ENCODE measurements at regions not wholly inside any gene's neighbourhood (a gene's known extent, or its start where the extent isn't known, plus 50 kb on each side); places are given as distances from the start of the nearest gene placed in this dataset.

- intact Hi-C loops (cut with DNase I): no loop called here
- H3K27me3 ChIP-seq (ENCODE audit: insufficient read depth in 3 of 3, low read length in 2 of 3): no peaks in the 10 kb centered on the region
- H3K4me3 ChIP-seq: no peak overlapping the region
- no peaks in the 10 kb centered on the region for H3K9me3 ChIP-seq
- TF ChIP-seq CTCF (IDR thresholded peaks at IDR 0.05): no peak
- no peaks in the 10 kb centered on the region for H3K36me3 ChIP-seq (ENCODE audit: insufficient read depth in 1 of 2, low read depth in 1 of 2)
- DNase-seq (no peak), ATAC-seq (no peak)
- no peaks in the 10 kb centered on the region for H3K4me1 ChIP-seq
- H3K27ac ChIP-seq: no peak overlapping the region
- 85 to 96% (median 88%) methylated on average over 7 of the region's 7 CpGs for WGBS, 3 donors
These were observed 146.4 kb downstream of the C11orf91 start for GRCh38 chr11:33554219-33554618.

GRCh38 chr11:33553486-33553885 is 147.1 kb downstream of the C11orf91 start:
- H3K27ac ChIP-seq: no peak overlapping the region
- no peaks in the 10 kb centered on the region for H3K36me3 ChIP-seq (ENCODE audit: insufficient read depth in 1 of 2, low read depth in 1 of 2)
- TF ChIP-seq CTCF (IDR thresholded peaks at IDR 0.05): no peak
- H3K27me3 ChIP-seq (ENCODE audit: insufficient read depth in 3 of 3, low read length in 2 of 3): no peaks in the 10 kb centered on the region
- H3K9me3 ChIP-seq: no peaks in the 10 kb centered on the region
- H3K4me1 ChIP-seq: no peaks in the 10 kb centered on the region
- no peak for ATAC-seq
- intact Hi-C loops (cut with DNase I): no loop called here
- no peak for DNase-seq
- H3K4me3 ChIP-seq: no peak overlapping the region
- 60 to 75% (median 72%) methylated on average over 1 of the region's 1 CpG for WGBS, 3 donors

GRCh38 chr11:33552756-33553155 is 147.9 kb downstream of the C11orf91 start:
- H3K36me3 ChIP-seq (ENCODE audit: insufficient read depth in 1 of 2, low read depth in 1 of 2): no peaks in the 10 kb centered on the region
- DNase-seq (no peak), ATAC-seq (no peak)
- no peak overlapping the region for H3K27ac ChIP-seq
- H3K4me1 ChIP-seq: no peaks in the 10 kb centered on the region
- no peaks in the 10 kb centered on the region for H3K9me3 ChIP-seq
- no peak overlapping the region for H3K4me3 ChIP-seq
- 82 to 85% (median 84%) methylated on average over 3 of the region's 3 CpGs for WGBS, 3 donors
- intact Hi-C loops (cut with DNase I): no loop called here
- H3K27me3 ChIP-seq (ENCODE audit: insufficient read depth in 3 of 3, low read length in 2 of 3): no peaks in the 10 kb centered on the region
- TF ChIP-seq CTCF (IDR thresholded peaks at IDR 0.05): no peak

GRCh38 chr11:33551051-33551450 is 149.6 kb downstream of the C11orf91 start:
- Histone ChIP-seq H3K9me3 (no peaks in the 10 kb centered on the region), H3K27ac (no peak overlapping the region), H3K36me3 (ENCODE audit: insufficient read depth in 1 of 2, low read depth in 1 of 2) (no peaks in the 10 kb centered on the region), H3K4me3 (no peak overlapping the region), H3K27me3 (ENCODE audit: insufficient read depth in 3 of 3, low read length in 2 of 3) (peaks cover 0 to 3% (median 0%) of the 10 kb centered on the region in 3 donors), H3K4me1 (no peaks in the 10 kb centered on the region)
- intact Hi-C loops (cut with DNase I): no loop called here
- TF ChIP-seq CTCF (IDR thresholded peaks at IDR 0.05): no peak
- WGBS, 3 donors: 59 to 72% (median 71%) methylated on average over 3 of the region's 3 CpGs
- ATAC-seq (no peak), DNase-seq (no peak)

GRCh38 chr11:33549483-33549882 is 151.1 kb downstream of the C11orf91 start:
- H3K9me3 ChIP-seq: no peaks in the 10 kb centered on the region
- WGBS, 3 donors: 61 to 73% (median 66%) methylated on average over 6 of the region's 6 CpGs
- no peak overlapping the region for H3K4me3 ChIP-seq
- no peak overlapping the region for H3K27ac ChIP-seq
- intact Hi-C loops (cut with DNase I): loop anchor here in 1 of 2 donors (10.0 kb wide), 1 partner anchor 275 kb away; no protein-coding TSS in a partner anchor
- H3K27me3 ChIP-seq (ENCODE audit: insufficient read depth in 3 of 3, low read length in 2 of 3): peaks cover 0 to 3% (median 0%) of the 10 kb centered on the region in 3 donors
- no peak for DNase-seq
- TF ChIP-seq CTCF (IDR thresholded peaks at IDR 0.05): no peak
- H3K36me3 ChIP-seq (ENCODE audit: insufficient read depth in 1 of 2, low read depth in 1 of 2): no peaks in the 10 kb centered on the region
- ATAC-seq: no peak
- no peaks in the 10 kb centered on the region for H3K4me1 ChIP-seq

Data from psoas muscle (tissue), 7 donors.